GM19239 (cell line): ENCODE measurements at regions not wholly inside any gene's neighbourhood (a gene's known extent, or its start where the extent isn't known, plus 50 kb on each side); places are given as distances from the start of the nearest gene placed in this dataset.
"Not testable (repeated sequence)": the region's sequence is repeated elsewhere in the genome, so short reads cannot be mapped to it uniquely, and the experiment has no call there.

Experiments
- DNase-seq: peaks from one replicate; pipeline ENCODE4 v3.0.0; 2011; ENCODE audit warnings: low spot score; ENCODE audit not compliant: insufficient read length
- FAIRE-seq: peaks from 2 replicates; lab custom pipeline; 2011; peaks lifted over from hg19 to GRCh38; lab: Jason Lieb, UNC

DNA sequence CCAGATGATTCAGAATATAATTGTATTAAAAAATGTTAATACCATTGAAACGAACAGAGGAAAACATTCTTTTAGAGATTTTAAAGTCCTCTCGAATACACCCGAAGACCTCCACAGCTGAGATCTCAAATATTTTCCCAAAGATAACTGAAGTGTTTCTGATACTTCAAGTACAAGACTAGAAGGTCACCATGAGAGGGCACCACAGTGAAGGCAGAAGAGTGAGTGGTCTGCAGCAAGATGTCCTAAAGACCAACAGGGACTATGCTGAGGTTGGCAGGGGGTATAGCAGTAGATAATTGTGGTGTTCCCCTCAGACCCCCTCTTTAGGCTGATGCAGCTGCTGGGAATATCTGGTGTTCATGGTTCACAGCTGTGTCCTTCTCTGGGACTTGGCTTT lies 156.5 kb downstream of the PDCD6IP start:
- no peak for DNase-seq

DNA sequence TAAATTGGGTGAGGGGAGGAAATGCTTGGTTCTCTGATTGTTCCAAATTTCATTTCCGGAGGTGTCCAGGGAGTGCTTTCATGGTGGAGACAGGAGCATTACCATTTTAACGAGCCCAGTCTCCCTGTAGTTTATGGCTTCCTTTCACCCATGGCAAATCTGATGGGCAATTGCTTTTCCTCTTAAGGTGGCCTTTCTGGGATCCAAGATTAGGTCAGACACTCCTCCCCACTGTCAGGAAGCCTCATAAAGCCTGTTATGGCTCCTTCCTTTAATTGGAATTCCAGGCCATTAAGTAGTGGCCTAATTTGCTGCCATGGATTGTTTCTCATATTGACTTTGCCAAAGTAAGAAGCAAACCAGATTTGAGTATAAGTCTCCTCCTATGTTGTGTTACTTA lies 157.8 kb downstream of the PDCD6IP start:
- no peak for FAIRE-seq
- no peak for DNase-seq

More for the DNA sequence above, 156.5 kb downstream of the PDCD6IP start:
- FAIRE-seq = no peak

DNA sequence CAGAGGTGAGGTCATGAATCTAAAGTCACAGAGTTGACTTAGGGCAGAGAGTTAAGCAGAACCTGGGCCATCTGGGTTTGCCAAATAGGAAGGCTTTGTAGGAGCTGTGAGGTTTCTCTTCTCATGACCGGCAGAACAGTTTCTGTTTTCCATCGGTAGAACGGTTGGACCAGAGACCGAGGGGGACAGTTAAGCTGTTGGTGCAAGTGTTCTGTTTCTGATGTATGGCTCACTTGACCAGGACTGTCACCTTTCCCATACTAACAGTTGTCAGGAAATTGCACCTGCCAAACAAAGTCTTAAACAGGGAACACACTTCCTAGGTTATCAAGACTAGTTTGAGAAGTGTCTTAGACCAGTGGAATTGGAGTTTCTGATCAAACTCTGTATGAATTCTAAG lies 158.3 kb downstream of the PDCD6IP start:
- DNase-seq (no peak), FAIRE-seq (no peak)

DNA sequence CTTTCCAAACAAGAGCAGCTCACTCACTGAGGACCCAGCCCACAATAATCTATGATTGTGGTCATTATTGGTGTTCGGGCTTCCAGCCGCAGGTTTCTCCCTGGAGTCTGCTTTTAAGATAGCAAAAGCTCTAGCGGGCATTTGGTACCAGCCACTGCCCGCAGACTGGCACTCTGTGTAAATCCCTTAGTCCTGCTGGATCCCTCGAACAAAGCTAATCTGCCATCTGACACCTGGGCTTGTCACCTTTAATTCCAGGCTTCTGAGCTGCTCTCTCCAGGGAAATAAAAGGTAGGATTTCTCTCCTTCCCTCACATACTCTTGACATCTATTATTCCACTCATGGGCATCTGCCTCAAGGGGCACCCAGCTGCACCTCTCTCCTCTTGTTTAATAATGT lies 158.7 kb downstream of the PDCD6IP start:
- FAIRE-seq (no peak), DNase-seq (no peak)

DNA sequence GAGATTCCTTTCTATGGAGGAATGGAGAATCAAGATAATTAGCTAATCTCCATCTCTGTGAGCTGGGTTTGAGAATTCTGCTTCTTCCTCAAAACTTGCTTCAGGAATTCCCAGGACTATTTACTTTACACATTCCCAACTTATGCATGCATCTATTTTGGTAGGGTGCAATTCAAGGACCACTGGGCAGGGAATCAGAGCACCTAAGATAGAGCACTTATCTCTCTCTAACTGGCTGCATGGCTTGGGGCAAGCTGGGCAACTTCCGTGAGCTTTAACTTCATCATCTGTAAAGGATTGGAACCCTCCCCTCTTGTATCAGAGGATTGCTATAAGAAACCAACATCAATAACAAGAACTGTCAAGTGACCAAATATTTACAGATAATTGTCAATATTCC lies 160.2 kb downstream of the PDCD6IP start:
- FAIRE-seq = no peak
- DNase-seq = no peak

DNA sequence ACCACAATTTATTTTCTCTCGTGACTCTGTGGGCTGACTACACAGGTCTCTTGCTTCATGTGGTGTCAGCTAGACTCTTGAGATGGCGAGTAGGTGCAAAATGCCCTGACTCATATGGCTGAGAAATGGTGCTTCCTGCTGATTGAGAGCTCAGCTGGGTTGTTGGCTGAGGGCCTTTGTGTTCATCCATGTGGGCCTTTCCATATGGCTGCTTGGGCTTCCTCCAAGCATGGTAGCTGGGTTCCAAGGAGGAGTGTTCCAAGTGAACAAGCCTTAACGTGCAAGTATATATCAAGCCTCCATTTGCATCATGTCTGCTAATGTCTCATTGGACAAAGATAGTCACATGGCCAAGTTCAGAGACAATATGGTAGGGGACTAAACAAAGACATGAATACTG lies 164.0 kb downstream of the PDCD6IP start:
- FAIRE-seq (no peak), DNase-seq (no peak)

DNA sequence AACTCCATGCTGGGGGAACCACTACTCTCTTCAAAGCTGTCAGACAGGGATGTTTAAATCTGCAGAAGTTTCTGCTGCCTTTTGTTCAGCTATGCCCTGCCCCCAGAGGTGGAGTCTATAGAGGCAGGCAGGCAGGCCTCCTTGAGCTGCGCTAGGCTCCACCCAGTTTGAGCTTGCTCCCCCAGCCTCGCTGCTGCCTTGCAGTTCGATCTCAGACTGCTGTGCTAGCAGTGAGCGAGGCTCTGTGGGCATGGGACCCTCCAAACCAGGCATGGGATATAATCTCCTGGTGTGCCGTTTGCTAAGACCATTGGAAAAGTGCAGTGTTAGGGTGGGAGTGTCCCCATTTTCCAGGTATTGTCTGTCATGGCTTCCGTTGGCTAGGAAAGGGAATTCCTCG lies 171.8 kb downstream of the PDCD6IP start:
- FAIRE-seq, DNase-seq: not testable (repeated sequence)

DNA sequence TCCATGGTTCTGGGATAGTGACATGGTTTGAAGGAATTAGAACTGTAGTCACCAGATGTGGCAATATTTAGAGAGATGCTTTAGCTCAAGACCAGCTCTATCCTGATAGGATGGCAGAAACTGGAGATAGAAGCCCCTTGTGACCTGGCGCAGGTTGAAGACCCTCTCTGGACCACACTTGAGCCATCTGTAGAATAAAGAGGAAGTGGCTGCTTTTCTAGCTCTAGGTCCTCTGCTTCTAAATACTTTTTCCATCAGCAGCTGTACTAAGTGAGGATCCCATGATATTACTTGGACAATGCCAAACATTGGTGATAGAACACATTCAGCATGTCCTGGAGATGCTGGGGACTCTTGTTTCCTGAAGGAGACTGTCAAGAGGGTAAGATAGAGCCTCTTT lies 172.6 kb downstream of the PDCD6IP start:
- no peak for DNase-seq
- no peak for FAIRE-seq

DNA sequence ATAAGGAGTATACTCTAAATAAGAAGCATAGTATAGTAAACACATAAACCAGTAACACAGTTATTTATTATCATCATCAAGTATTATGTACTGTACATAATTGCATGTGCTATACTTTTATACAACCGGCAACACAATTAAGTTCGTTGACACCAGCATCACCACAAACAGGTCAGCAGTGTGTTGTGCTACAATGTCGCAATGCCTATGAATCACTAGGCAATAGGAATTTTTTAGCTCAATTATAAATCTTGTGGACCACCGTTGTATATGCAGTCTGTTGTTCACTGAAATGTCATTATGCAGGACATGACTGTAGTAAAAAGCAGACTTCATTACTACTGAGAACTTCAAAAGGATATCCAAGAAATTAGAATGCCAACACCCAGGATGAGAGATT lies 177.0 kb downstream of the PDCD6IP start:
- FAIRE-seq (no peak), DNase-seq (no peak)

DNA sequence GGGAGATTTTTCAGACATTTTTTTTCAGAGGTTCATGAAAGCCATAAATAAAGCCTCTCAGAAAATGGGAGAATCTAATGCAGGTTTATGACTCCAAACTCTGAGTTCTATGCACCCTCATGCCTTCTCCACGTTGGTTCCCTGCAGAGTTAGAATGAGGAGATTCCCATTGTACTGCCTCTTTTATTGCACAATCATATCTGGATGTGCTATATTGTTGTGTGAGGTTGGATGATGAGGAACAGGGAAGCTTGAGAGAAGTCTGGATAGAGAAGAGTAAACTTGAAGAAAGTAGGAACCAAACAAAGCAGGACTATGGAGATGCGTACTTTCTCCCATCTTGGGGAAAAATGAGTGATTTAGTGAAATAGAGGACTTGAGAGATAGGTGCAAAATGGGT lies 178.8 kb downstream of the PDCD6IP start:
- FAIRE-seq (no peak), DNase-seq (no peak)

DNA sequence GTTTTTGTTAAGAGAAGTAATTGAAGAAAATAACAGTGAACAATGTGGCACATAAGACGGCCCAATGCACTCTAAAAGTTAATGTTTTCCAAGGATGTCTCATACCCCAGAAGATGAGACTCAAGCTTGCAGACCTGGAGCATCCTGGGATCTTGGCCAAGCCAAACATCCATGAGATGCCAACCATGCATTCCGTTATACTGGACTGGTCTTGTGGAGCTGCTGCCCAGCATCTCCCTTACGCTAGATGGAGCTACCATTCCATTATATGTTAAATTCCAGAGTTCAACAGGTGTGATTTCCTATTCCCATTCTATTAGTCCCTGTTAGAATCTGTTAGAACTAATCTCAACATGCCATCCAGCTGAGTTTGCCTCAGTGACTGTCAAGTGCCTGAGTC lies 181.8 kb downstream of the PDCD6IP start:
- no peak for DNase-seq
- no peak for FAIRE-seq

DNA sequence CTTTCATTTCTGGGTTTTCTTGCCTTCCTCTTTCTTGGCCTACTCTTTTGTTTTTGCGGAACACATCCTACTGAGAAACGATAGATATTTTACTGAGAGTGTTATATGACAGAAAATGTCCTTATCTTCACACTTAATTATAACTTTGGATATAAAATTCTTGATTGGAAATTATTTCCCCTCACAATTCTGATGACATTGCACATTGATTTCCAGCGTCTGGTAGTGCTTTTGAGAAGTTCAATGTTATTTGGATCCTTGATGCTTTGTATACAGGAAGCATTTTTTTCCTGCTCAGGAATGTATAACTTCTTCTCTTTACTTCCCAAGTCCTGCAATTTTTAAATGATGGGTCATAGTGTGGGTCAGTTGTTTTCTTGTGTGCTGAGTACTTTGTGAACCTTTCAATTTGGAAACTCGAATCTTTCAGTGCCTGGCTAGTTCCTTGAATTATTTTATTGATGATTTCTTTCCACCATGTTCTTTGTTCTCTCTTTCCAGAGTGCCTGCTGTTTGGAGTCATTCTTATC lies 183.9 kb downstream of the PDCD6IP start:
- no peak for FAIRE-seq
- no peak for DNase-seq

DNA sequence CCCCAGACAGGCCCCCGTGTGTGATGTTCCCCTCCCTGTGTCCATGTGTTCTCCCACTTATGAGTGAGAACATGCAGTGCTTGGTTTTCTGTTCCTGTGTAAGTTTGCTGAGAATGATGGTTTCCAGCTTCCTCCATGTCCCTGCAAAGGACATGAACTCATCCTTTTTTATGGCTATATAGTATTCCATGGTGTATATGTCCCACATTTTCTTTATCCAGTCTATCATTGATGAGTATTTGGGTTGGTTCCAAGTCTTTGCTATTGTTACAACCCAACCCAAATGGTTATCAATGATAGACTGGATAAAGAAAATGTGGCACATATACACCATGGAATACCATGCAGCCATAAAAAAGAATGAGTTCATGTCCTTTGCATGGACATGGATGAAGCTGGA lies 184.5 kb downstream of the PDCD6IP start:
- DNase-seq, FAIRE-seq: not testable (repeated sequence)

DNA sequence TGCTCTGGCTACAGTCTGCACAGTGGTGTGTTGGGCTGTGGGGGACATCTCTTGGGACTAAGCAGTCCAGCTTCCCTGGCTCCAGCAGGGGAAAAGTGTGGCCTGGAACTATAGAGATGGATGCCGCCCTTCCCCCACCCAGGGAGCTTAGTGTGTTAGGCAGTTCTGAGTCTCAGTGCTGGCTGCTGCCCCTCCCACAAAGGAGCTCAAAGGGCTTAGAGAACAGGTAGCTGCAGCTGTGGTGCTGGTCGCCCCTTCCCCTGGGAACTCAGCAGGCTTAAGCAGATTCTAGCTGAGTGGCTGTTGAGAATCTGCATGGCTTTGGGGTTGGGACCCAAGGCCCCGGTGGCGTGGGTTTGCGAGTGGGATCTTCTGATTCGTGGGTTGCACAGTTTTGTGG lies 190.8 kb downstream of the PDCD6IP start:
- FAIRE-seq (no peak), DNase-seq (no peak)

DNA sequence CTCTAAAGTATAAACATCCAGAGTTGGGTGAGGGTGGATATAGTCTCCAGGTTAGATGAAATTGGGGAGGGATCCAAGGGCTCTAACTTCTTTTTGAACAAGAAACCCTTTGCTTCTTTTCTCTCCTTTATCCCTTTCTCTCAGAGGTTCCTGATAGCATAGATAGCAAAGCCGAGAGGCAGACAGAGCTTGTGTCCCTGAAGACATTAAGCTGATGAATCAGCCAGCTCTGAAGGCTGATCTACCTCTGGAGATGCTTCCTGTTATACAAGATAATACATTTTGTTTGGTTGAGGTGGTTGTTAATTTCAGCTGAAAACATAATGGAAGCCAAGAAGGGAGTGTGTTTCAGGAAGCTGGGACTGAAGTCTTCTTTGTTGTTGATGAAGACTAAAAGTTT lies 193.2 kb downstream of the PDCD6IP start:
- DNase-seq (no peak), FAIRE-seq (no peak)

DNA sequence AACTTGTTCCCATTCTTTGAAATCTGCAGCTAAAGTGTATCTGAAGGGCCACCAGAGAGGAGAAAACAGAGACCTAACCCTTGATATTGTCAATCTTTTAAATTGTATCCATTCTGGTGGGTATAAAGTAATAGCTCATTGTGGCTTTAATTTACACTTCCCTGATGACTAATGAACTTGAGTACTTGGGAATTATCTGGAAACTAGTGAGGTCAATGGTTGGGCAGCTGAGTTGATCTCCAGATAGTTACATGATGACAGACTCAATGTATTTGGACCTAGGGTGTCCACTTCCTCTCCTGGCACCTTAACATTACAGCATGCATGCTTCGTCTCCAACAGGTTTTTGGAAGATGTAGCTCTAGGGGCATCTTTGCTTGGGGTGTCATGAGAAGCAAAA lies 195.2 kb downstream of the PDCD6IP start:
- no peak for FAIRE-seq
- DNase-seq = no peak

DNA sequence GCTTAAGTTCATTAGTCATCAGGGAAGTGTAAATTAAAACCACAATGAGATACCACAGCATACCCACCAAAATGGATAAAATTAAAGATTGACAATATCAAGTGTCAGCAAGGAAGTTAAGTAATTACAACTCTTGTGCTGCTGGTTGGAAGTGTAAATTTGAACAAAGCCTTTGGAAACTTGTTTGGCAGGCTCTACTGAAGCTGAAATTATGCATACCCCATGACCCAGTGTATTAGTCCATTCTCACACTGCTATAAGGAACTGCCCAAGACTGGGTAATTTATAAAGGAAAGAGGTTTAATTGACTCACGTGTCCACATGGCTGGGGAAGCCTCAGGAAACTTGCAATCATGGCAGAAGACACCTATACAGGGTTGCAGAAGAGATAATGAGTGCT lies 196.1 kb downstream of the PDCD6IP start:
- FAIRE-seq (no peak), DNase-seq (no peak)

DNA sequence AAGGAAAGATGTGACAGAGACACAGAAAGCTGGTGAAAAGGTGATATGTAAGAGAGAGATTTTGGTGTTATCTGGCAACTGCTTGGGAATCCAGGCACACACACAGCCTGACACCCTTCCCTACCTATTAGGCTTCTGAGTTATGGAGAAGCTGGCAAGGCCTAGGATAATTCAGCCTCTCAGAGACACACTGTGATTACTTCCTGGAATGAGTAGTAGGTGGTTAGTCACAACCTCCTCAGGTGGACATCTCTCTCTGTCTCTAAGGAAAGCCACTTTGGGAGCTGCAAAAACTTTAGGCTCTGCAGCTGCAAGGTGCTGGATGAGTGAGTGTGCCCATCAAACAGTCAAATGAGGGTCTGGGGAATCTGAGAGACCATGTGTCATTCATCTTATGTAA lies 201.9 kb downstream of the PDCD6IP start:
- DNase-seq = no peak
- FAIRE-seq = no peak

DNA sequence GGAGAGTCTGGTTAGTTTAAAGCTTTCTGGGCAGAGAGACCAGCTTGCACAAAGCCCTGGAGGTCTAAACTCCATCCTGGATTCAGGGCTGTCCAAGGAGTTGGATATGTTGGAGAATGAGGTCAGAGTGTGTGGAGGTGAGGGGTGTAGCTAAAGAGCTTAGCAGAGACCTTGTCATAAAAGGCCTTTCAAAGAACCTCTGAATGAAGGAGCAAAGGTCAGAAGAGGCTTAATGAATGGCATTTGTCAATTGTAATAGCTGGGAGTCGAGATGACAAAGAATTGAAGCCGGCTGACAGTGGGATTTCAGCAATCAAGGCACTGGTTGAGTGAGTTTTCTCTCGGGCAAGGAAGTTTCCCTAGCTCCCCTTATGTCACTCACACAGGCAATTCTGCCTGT lies 202.6 kb downstream of the PDCD6IP start:
- FAIRE-seq (no peak), DNase-seq (no peak)

DNA sequence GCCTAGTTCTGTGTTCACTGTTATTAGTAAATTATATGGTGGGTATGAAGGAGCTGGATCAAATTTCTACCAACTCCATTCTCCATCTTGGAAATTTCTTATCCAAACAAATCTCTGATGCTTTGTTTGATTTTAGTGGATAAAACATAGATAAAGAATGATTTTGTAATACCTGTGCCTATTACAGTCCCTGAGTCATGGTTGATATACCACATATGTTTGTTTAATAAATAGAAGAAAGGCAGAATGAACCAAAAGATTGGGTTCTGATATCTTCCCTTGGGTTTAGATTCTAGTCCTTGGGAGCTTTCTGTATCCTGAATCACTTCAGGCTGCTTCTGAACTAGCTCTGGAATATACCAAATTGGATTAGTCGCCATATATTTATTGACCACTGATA lies 203.6 kb downstream of the PDCD6IP start:
- FAIRE-seq = no peak
- DNase-seq = no peak

DNA sequence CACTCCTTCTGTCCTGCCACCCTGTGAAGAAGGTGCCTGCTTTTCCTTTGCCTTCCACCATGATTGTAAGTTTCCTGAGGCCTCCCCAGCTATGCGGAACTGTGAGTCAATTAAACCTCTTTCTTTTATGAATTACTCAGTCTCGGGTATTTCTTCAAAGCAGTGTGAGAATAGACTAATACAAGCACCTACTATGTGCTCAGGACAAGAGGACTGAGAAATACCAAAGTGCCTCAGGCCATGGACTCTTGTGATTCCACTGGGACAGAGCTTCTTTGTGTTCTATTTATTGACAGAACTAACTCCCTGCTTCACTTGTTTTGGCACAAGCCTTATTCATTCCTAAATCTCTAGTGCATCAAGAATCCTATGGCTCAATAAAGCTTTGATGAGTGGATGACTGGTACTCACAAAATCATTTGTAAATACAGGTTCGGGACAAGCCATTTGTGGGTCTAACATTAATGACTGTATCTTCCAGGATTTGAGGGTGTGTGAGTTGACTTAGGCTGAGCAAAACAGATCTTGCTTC lies 204.2 kb downstream of the PDCD6IP start:
- FAIRE-seq (no peak), DNase-seq (no peak)

DNA sequence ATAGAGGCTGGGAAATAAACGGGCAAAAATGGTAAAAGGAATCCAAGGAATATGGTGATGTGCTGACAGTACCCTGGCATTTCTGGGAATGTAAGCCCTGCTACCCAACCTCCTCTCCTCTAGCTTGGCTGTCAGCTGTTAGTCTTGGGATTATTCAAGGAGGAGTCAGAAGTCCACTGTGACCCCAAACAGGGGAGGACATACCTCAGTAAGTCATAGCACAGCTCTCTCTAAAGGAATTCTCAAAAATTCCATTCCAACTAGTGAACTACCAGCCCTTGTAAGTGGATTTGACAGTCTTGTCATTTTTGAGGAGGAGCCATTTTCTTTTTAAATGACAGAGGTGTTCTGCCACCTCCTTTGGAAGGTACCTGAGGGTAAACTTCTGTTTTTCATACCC lies 207.5 kb downstream of the PDCD6IP start:
- DNase-seq (no peak), FAIRE-seq (no peak)

DNA sequence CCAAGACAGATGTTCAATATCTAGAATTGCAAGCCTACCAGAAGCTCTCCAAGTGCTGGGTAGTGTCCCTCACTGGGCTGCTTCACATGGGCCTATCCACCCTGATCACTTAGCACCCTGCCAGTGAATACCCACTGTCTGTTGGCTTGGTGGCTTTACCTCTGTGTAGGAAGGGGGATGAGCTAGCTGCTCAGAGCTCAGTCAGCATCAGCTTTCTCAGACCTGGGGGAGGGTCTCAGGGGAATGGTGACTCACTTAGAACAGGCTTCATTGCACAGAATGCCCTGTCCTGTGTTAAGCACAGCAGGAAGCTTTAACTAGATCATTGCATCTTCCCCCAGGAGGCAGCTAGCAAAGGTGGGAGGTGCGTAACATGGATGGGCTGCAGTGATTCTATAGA lies 209.8 kb downstream of the PDCD6IP start:
- no peak for FAIRE-seq
- DNase-seq = no peak
